ENCODE measurements at regions not wholly inside any gene's neighbourhood (a gene's known extent, or its start where the extent isn't known, plus 50 kb on each side); places are given as distances from the start of the nearest gene placed in this dataset.

GRCh38 chr4:173934933-173935620 is 348.4 kb downstream of the FBXO8 start:
- TF ChIP-seq CTCF (IDR thresholded peaks at IDR 0.05) (no peak), ZFX (IDR thresholded peaks at IDR 0.05; ENCODE audit: borderline replicate concordance) (no peak)

Data from 22Rv1 (cell line).